SK-N-SH treated with all-trans-retinoic acid at 6 μM for 48 hours (cell line): ENCODE measurements at regions not wholly inside any gene's neighbourhood (a gene's known extent, or its start where the extent isn't known, plus 50 kb on each side); places are given as distances from the start of the nearest gene placed in this dataset.

Source experiments
- ATAC-seq: fragments of 200-7000 bp; cut with Tn5 transposase; 3 replicates; pipeline ENCODE4 v1.9.1; 2020; ENCODE audit warnings: mild to moderate bottlenecking, moderate library complexity
- CSDC2 ChIP-seq: fragments of 250-450 bp; sonication (Bioruptor Pico); IDR thresholded peaks from 2 replicates; pipeline ENCODE4 v1.5.0; 2020; ENCODE audit warnings: mild to moderate bottlenecking, moderate library complexity
- GLIS3 ChIP-seq: fragments of 250-450 bp; sonication (Bioruptor Pico); IDR thresholded peaks from 2 replicates; pipeline ENCODE4 v1.5.0; 2020; ENCODE audit warnings: mild to moderate bottlenecking, moderate library complexity
- ISL1 ChIP-seq: fragments of 250-450 bp; sonication (Bioruptor Pico); IDR thresholded peaks from 2 replicates; pipeline ENCODE4 v2.1.2; 2022; ENCODE audit warnings: mild to moderate bottlenecking, moderate library complexity
- OSR1 ChIP-seq: fragments of 250-450 bp; sonication (Bioruptor Pico); IDR thresholded peaks from 2 replicates; pipeline ENCODE4 v1.8.0; 2022; ENCODE audit warnings: moderate library complexity, mild to moderate bottlenecking, inconsistent platforms
- PPARA ChIP-seq: fragments of 250-450 bp; sonication (Bioruptor Pico); IDR thresholded peaks from 2 replicates; pipeline ENCODE4 v1.5.0; 2020; ENCODE audit warnings: mild to moderate bottlenecking, borderline replicate concordance
- RARB ChIP-seq: fragments of 250-450 bp; sonication (Bioruptor Pico); IDR thresholded peaks from 2 replicates; pipeline ENCODE4 v1.8.0; 2021; ENCODE audit warnings: mild to moderate bottlenecking, moderate library complexity
- SNAI2 ChIP-seq: fragments of 250-450 bp; sonication (Bioruptor Pico); IDR thresholded peaks from 2 replicates; pipeline ENCODE4 v1.5.0; 2020; ENCODE audit warnings: mild to moderate bottlenecking, moderate library complexity
- TCF4 ChIP-seq: fragments of 250-450 bp; sonication (Bioruptor Pico); IDR thresholded peaks from 2 replicates; pipeline ENCODE4 v1.8.0; 2021; ENCODE audit warnings: mild to moderate bottlenecking, moderate library complexity, borderline replicate concordance
- TOX ChIP-seq: fragments of 250-450 bp; sonication (Bioruptor Pico); IDR thresholded peaks from 2 replicates; pipeline ENCODE4 v1.8.0; 2021; ENCODE audit warnings: mild to moderate bottlenecking, moderate library complexity, borderline replicate concordance
- ZC3H10 ChIP-seq: fragments of 250-450 bp; sonication (Bioruptor Pico); IDR thresholded peaks from 2 replicates; pipeline ENCODE4 v1.5.1; 2021; ENCODE audit warnings: mild to moderate bottlenecking, moderate library complexity
- ZFP3 ChIP-seq: fragments of 250-450 bp; sonication (Bioruptor Pico); IDR thresholded peaks from 2 replicates; pipeline ENCODE4 v1.5.0; 2020; ENCODE audit warnings: mild to moderate bottlenecking, moderate library complexity
- ZFP30 ChIP-seq: fragments of 450-650 bp; formaldehyde crosslinking; IDR thresholded peaks from 2 replicates; pipeline ENCODE4 v1.5.0; 2022; ENCODE audit warnings: mild to moderate bottlenecking, moderate library complexity
- ZNF565 ChIP-seq: fragments of 450-650 bp; formaldehyde crosslinking; conservative IDR thresholded peaks from 2 replicates; pipeline ENCODE4 v1.5.0; 2020; ENCODE audit warnings: low read depth, mild to moderate bottlenecking, moderate library complexity
- ZNF70 ChIP-seq: fragments of 450-650 bp; formaldehyde crosslinking; IDR thresholded peaks from 2 replicates; pipeline ENCODE4 v1.5.0; 2020; ENCODE audit warnings: mild to moderate bottlenecking, moderate library complexity
- ZNF8 ChIP-seq: fragments of 450-650 bp; formaldehyde crosslinking; IDR thresholded peaks from 2 replicates; pipeline ENCODE4 v1.5.0; 2020; ENCODE audit warnings: mild to moderate bottlenecking, moderate library complexity
- TF ChIP-seq, protein P1 (sequence below): fragments of 250-450 bp; sonication (Bioruptor Pico); IDR thresholded peaks from 2 replicates; pipeline ENCODE4 v1.5.1; 2021; ENCODE audit warnings: mild to moderate bottlenecking, moderate library complexity
- TF ChIP-seq, protein P2 (sequence below): fragments of 250-450 bp; sonication (Bioruptor Pico); IDR thresholded peaks from 2 replicates; pipeline ENCODE4 v1.5.1; 2020; ENCODE audit warnings: low read depth, mild to moderate bottlenecking, moderate library complexity
- TF ChIP-seq, protein P3 (sequence below): fragments of 250-450 bp; sonication (Bioruptor Pico); IDR thresholded peaks from 2 replicates; pipeline ENCODE4 v1.8.0; 2021; ENCODE audit warnings: low read depth, mild to moderate bottlenecking, moderate library complexity, borderline replicate concordance
- TF ChIP-seq, protein P4 (sequence below): fragments of 250-450 bp; sonication (Bioruptor Pico); IDR thresholded peaks from 2 replicates; pipeline ENCODE4 v1.8.0; 2020; ENCODE audit warnings: mild to moderate bottlenecking, moderate library complexity, borderline replicate concordance
- TF ChIP-seq, protein P5 (sequence below): fragments of 250-450 bp; sonication (Bioruptor Pico); IDR thresholded peaks from 2 replicates; pipeline ENCODE4 v1.5.0; 2020; ENCODE audit warnings: mild to moderate bottlenecking, moderate library complexity

DNA sequence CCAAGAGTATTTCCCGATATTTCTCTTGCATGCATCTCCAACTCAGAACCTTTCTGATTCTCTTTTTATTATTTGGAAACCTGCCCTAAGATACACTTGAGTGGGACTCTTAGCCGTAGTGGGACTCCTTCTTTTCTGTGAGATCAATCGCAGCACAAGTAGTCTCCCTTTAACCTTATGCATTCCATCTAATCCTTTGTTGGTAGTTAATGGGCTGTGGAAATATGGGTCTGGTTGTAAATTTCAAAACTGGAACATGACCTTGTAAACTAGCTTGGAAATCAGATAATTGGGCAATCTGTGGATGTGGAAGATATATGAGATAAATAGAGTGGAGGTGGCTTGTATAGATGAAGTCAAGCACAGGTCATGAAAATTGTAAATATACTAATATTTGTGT is 350.0 kb downstream of the NDFIP2 start:
- TF ChIP-seq SNAI2 (no peak), ZNF70 (CRISPR knock-in tag) (no peak), TCF4 (CRISPR knock-in tag) (no peak), ZFP3 (CRISPR knock-in tag) (no peak), ZC3H10 (CRISPR knock-in tag) (no peak), TOX (CRISPR knock-in tag) (no peak), ZFP30 (CRISPR knock-in tag) (no peak), PPARA (CRISPR knock-in tag) (no peak)
- TF ChIP-seq, protein P1, sequence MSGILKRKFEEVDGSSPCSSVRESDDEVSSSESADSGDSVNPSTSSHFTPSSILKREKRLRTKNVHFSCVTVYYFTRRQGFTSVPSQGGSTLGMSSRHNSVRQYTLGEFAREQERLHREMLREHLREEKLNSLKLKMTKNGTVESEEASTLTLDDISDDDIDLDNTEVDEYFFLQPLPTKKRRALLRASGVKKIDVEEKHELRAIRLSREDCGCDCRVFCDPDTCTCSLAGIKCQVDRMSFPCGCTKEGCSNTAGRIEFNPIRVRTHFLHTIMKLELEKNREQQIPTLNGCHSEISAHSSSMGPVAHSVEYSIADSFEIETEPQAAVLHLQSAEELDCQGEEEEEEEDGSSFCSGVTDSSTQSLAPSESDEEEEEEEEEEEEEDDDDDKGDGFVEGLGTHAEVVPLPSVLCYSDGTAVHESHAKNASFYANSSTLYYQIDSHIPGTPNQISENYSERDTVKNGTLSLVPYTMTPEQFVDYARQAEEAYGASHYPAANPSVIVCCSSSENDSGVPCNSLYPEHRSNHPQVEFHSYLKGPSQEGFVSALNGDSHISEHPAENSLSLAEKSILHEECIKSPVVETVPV, result no peak
- TF ChIP-seq, protein P2, sequence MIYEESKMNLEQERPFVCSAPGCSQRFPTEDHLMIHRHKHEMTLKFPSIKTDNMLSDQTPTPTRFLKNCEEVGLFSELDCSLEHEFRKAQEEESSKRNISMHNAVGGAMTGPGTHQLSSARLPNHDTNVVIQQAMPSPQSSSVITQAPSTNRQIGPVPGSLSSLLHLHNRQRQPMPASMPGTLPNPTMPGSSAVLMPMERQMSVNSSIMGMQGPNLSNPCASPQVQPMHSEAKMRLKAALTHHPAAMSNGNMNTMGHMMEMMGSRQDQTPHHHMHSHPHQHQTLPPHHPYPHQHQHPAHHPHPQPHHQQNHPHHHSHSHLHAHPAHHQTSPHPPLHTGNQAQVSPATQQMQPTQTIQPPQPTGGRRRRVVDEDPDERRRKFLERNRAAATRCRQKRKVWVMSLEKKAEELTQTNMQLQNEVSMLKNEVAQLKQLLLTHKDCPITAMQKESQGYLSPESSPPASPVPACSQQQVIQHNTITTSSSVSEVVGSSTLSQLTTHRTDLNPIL (CRISPR knock-in tag), result no peak
- no peak for ATAC-seq

DNA sequence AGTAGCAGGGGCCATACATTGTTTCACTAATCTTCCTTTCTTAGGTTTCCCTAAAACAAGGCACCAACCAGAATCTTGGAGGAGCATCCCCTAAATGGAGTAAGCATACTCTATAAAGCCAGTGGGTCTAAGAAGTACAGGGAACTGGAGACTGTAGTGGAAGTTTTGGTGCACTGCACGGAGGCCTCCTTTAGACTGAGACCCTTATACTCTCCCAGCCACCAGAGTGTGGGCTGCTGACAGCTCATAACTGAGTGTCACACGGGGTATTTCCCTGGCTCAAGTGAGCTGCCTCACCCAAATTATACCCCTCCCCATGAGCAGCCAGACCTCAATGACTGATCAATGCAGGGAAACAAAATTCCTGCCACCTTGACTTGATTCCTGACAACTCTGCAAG is 349.5 kb downstream of the NDFIP2 start:
- no peak for ATAC-seq
- TF ChIP-seq GLIS3 (no peak), ZNF565 (no peak), ZNF8 (CRISPR knock-in tag) (no peak), ISL1 (CRISPR knock-in tag) (no peak), OSR1 (CRISPR knock-in tag) (no peak), TCF4 (CRISPR knock-in tag) (no peak), RARB (CRISPR knock-in tag) (no peak), ZNF70 (CRISPR knock-in tag) (no peak), CSDC2 (no peak), ZFP30 (CRISPR knock-in tag) (no peak), ZC3H10 (CRISPR knock-in tag) (no peak)
- TF ChIP-seq, protein P3, sequence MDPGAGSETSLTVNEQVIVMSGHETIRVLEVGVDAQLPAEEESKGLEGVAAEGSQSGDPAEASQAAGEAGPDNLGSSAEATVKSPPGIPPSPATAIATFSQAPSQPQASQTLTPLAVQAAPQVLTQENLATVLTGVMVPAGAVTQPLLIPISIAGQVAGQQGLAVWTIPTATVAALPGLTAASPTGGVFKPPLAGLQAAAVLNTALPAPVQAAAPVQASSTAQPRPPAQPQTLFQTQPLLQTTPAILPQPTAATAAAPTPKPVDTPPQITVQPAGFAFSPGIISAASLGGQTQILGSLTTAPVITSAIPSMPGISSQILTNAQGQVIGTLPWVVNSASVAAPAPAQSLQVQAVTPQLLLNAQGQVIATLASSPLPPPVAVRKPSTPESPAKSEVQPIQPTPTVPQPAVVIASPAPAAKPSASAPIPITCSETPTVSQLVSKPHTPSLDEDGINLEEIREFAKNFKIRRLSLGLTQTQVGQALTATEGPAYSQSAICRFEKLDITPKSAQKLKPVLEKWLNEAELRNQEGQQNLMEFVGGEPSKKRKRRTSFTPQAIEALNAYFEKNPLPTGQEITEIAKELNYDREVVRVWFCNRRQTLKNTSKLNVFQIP (CRISPR knock-in tag), result no peak
- TF ChIP-seq, protein P4, sequence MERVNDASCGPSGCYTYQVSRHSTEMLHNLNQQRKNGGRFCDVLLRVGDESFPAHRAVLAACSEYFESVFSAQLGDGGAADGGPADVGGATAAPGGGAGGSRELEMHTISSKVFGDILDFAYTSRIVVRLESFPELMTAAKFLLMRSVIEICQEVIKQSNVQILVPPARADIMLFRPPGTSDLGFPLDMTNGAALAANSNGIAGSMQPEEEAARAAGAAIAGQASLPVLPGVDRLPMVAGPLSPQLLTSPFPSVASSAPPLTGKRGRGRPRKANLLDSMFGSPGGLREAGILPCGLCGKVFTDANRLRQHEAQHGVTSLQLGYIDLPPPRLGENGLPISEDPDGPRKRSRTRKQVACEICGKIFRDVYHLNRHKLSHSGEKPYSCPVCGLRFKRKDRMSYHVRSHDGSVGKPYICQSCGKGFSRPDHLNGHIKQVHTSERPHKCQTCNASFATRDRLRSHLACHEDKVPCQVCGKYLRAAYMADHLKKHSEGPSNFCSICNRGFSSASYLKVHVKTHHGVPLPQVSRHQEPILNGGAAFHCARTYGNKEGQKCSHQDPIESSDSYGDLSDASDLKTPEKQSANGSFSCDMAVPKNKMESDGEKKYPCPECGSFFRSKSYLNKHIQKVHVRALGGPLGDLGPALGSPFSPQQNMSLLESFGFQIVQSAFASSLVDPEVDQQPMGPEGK (CRISPR knock-in tag), result no peak
- TF ChIP-seq, all 23 proteins: peak for 0

DNA sequence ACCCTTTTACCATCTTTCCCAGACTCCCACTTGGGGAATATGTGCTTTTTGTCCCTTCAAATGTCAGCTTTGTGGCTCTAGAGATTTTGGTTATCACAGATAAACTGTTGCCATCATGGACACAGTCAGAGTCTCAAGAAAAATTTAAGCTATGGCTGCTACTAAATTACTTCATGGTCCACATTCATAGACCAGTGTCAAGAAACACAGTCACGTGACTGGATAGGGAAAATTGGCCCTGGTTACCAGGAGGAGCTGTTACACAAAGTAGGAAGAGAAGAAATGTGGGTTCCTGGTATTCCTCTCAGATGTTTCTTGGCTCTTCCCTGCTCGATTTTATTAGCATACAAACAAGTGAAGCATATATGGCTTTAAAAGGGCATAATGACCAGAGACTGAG is 348.9 kb downstream of the NDFIP2 start:
- ATAC-seq, result no peak

More for the DNA sequence above, 348.9 kb downstream of the NDFIP2 start:
- TF ChIP-seq ZFP30 (CRISPR knock-in tag) (no peak), GLIS3 (no peak), ZC3H10 (CRISPR knock-in tag) (no peak), ZNF565 (no peak), PPARA (CRISPR knock-in tag) (no peak), ZNF8 (CRISPR knock-in tag) (no peak), ISL1 (CRISPR knock-in tag) (no peak), CSDC2 (no peak), OSR1 (CRISPR knock-in tag) (no peak)
- TF ChIP-seq, protein P4 (CRISPR knock-in tag), result no peak
- TF ChIP-seq, protein P5, sequence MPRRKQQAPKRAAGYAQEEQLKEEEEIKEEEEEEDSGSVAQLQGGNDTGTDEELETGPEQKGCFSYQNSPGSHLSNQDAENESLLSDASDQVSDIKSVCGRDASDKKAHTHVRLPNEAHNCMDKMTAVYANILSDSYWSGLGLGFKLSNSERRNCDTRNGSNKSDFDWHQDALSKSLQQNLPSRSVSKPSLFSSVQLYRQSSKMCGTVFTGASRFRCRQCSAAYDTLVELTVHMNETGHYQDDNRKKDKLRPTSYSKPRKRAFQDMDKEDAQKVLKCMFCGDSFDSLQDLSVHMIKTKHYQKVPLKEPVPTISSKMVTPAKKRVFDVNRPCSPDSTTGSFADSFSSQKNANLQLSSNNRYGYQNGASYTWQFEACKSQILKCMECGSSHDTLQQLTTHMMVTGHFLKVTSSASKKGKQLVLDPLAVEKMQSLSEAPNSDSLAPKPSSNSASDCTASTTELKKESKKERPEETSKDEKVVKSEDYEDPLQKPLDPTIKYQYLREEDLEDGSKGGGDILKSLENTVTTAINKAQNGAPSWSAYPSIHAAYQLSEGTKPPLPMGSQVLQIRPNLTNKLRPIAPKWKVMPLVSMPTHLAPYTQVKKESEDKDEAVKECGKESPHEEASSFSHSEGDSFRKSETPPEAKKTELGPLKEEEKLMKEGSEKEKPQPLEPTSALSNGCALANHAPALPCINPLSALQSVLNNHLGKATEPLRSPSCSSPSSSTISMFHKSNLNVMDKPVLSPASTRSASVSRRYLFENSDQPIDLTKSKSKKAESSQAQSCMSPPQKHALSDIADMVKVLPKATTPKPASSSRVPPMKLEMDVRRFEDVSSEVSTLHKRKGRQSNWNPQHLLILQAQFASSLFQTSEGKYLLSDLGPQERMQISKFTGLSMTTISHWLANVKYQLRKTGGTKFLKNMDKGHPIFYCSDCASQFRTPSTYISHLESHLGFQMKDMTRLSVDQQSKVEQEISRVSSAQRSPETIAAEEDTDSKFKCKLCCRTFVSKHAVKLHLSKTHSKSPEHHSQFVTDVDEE (CRISPR knock-in tag), result no peak
- TF ChIP-seq, all 23 proteins: peak for 0
